HG03039 (cell line): ENCODE measurements at regions not wholly inside any gene's neighbourhood (a gene's known extent, or its start where the extent isn't known, plus 50 kb on each side); places are given as distances from the start of the nearest gene placed in this dataset.

Experiments used
- ATAC-seq: cut with Tn5 transposase; IDR thresholded peaks from one replicate; pipeline ENCODE4 v1.9.1; 2021; ENCODE audit warnings: mild to moderate bottlenecking, moderate library complexity; ENCODE audit not compliant: unreplicated experiment

- ATAC-seq, result no peak
These were observed 213.9 kb downstream of the SOX4 start for GRCh38 chr6:21807299-21808044.

DNA sequence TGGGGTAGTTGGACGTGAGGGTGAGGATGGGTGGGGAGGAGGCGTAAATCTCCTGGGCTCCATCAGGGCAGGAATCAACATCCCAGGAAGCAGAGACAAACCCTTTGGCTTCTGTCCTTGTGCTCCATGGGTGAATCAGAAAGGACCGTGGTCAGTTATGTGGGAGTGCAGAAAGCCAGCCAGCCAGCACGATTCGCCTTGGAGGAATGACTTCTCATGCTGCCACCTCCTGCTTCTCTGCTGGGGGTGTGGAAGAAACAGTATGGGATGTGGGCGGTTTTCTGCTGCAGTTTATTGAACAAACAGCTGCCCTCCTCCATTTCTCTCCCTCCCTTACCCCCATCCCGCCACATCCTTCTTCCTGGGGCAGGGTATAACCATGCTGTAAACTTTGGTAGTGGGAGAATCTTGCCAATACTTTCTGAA, 214.5 kb downstream of the SOX4 start:
- ATAC-seq, result no peak

- no peak for ATAC-seq
These were observed 215.1 kb downstream of the SOX4 start for GRCh38 chr6:21808551-21809242.

DNA sequence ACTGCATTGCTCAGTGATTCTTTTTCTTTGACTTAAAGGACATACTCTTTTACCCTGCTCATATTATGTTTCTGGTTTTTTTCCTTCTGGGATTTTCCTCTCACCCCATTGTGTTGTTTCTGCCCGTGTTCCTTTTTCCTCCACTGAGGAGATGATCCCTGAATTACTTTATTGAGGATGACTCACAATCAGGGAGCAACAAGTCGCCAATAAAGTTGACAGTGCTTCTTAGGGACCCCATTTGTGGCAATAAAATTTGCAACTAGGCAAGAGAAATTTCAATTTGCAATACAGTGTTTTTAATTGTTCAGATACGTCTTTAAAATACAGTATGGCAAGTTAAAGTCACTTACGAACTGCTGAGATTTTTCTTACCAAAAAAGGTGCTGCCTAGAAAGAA, 217.9 kb downstream of the SOX4 start:
- no peak for ATAC-seq

- no peak for ATAC-seq
These were observed 222.7 kb downstream of the SOX4 start for GRCh38 chr6:21816231-21816630.

GRCh38 chr6:21820442-21820841, 226.9 kb downstream of the SOX4 start:
- ATAC-seq, result no peak

DNA sequence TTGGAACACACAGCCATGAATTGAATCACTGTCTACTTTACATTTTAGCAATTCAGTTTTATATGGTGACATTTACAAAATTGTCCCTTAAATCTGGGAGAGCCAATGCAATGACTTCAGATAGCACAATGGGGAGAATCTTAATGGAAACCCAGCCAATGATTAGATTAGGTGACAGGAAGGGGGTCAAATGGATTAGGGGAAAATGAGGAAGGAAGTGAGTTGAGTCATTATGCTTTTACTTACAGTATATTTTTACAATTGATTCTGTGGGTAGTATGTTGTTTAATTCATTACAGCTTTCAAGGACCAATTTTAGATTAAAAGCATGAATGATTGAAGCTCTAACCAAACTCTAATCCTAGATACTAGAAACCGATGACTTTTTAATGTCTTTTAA, 229.8 kb downstream of the SOX4 start:
- ATAC-seq, result no peak

- ATAC-seq, result no peak
These were observed 231.1 kb downstream of the SOX4 start for GRCh38 chr6:21824431-21825177.

GRCh38 chr6:21826023-21826422, 232.5 kb downstream of the SOX4 start:
- ATAC-seq, result no peak

DNA sequence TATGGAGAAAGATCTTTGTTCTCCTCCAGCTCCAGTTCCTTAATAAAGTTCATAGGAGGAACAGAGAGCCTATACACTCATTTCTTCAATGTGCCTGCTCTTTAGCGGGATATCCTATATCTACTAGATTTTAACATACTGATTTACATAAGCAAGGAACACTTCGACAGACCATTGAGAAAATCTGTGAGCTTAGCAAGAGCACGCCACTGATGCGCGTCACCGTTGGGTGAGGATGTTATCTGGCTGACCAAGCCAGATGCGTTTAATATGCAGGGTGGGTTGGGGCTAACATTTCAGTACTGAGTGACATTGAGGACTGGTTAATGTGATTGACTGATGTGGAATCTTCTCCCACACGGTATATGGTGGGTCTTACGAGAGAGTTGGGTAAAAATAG, 233.4 kb downstream of the SOX4 start:
- ATAC-seq, result no peak

GRCh38 chr6:21827425-21828202, 234.1 kb downstream of the SOX4 start:
- no peak for ATAC-seq

DNA sequence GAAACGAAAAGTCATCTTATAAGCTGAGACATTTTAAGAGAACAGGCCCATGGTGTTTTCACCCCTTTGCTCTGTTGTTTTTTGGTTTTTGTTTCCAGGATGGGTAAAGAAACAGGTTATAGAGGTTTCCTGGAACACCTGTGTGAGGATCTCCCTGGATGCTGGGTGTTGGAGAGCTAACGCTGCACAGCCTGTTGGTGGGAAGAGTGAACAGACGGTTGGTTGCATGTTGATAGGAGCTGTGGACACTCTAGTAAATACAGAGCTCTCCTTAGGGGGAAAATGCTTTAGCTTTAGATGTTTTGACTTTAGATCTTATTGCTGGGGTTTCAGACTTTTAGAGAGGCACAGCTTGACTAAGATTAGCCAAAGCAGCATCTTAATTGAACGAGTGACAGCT, 235.2 kb downstream of the SOX4 start:
- no peak for ATAC-seq

- no peak for ATAC-seq
These were observed 235.6 kb downstream of the SOX4 start for GRCh38 chr6:21829126-21829525.

DNA sequence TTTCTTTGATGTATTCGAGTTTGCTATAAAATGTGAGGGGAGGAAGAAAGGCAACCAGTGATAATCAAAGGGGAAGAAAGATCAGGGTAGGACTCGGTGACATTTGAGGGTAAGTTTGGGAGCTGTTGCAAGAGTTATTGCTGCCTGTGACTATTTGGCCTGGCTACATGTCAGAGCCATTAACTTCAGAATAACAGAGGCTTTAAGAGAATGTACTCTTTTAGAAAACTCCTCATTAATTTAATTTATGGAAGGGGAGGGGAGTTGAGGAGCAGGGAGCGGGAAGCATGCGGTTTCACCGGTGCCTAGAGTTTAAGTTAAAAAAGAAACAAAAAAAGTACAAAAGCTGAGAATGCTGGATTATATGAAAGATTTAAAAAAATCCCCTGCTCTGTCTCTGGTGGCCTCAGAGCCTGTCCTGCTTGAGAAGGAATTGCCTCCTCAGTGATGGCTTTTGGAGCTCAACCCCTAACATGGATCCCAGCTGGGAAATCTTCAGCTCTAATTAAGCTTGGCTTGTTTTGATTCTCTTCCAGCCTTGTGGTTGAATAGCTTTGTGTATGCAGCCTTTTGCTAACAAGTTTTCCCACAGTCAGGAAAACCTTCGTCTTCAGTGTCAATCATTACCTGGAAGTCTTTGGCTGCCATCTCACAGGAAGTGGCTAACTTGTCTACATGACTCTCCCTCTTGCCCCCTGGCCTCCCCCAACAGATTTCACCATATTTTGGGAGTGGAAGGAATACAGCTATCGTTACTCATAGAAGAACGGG, 238.2 kb downstream of the SOX4 start:
- ATAC-seq, result no peak

- no peak for ATAC-seq
These were observed 242.7 kb downstream of the SOX4 start for GRCh38 chr6:21836277-21836676.

DNA sequence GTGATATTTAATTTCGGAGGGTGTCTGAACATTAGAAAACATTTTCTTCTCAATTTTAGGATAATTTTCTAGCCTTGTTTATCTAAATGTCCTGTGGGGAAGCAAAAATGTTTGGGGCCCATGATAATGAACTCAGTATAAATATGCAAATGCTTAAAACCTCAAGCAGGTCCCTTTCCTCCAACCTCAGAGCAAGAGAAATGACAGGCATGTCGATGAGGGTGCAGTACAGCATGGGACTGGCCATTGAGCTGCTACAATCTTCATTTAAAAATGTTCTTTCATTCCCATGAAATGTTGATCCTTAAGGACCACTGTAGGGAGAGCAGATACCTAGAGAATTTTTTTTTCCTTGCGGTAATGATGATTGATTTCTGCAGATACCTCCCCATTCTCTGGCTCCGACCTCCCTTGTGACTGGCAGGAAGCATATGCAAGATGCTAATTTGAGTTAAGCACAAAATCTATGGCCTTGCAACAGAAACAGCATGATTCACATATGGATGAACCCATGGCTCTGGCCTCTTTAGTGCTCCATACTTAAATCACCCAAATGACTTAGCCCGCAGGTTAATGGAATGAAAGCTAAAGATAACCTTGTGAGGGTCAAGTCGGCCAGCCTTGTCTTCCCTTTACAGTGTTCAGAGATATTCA, 243.3 kb downstream of the SOX4 start:
- ATAC-seq, result no peak

GRCh38 chr6:21840428-21840827, 246.9 kb downstream of the SOX4 start:
- no peak for ATAC-seq

DNA sequence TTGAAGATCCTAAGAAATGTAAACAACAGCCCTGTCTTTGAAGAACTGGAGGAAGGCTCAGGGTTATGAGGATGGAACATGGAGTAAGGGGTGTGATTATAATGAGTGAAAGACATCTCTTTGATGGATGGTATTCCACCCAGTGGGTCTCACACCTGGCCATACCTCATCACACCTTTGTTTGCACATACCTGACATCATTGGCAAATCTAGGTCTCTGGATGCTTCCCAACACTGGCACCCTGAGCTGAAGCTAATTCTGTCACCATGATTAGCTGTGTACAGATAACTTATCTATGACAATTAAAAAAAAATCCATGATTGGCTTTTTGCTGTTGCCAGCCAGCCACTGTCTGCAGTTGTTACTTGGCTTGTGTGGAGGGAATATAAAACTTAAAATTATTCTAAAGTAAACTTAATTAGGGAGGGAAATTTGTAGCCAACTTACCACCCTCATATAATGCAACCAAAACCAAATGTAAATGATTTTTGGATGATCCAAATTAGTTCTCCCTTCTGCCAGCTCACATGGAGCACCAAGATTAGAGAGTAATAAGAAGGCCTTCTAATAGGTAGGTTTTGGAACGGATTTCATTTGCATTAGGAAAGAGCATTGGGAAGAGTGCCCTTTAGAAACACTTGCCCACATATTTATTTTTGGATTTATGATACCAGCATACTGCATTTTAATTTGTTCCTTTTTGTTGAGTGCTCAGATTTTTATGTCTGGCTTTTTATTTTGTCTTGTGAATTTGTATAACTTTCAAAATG, 249.5 kb downstream of the SOX4 start:
- no peak for ATAC-seq
